ACC112 (cell line): ENCODE measurements at regions not wholly inside any gene's neighbourhood (a gene's known extent, or its start where the extent isn't known, plus 50 kb on each side); places are given as distances from the start of the nearest gene placed in this dataset.
"Not testable (repeated sequence)": the region's sequence is repeated elsewhere in the genome, so short reads cannot be mapped to it uniquely, and the experiment has no call there.

Source experiments
- H2AFZ ChIP-seq: fragments of 200-600 bp; sonication (generic); one replicate; pipeline ENCODE4 v1.6.0; 2017; ENCODE audit warnings: antibody characterized with exemption, low read length; ENCODE audit not compliant: unreplicated experiment
- H3K27ac ChIP-seq: fragments of 200-600 bp; sonication (generic); 2 replicates; pipeline ENCODE4 v1.5.1; 2014; ENCODE audit warnings: low read depth, mild to moderate bottlenecking, antibody characterized with exemption, low read length, moderate library complexity
- H3K27me3 ChIP-seq: fragments of 200-600 bp; sonication (generic); 2 replicates; pipeline ENCODE4 v1.6.1; 2014; ENCODE audit warnings: mild to moderate bottlenecking, antibody characterized with exemption, low read length, moderate library complexity, mixed read lengths; ENCODE audit not compliant: insufficient read depth
- H3K36me3 ChIP-seq: fragments of 200-600 bp; sonication (generic); 2 replicates; pipeline ENCODE4 v1.6.1; 2016; ENCODE audit warnings: mild to moderate bottlenecking, antibody characterized with exemption, low read length, moderate library complexity, mixed read lengths; ENCODE audit not compliant: insufficient read depth
- H3K4me1 ChIP-seq: fragments of 200-600 bp; sonication (generic); one replicate; pipeline ENCODE4 v1.6.1; 2016; ENCODE audit warnings: low read length, mixed read lengths; ENCODE audit not compliant: insufficient read depth, unreplicated experiment, control insufficient read depth
- H3K4me3 ChIP-seq: fragments of 200-600 bp; sonication (generic); 2 replicates; pipeline ENCODE4 v1.5.1; 2014; ENCODE audit warnings: mild to moderate bottlenecking, low read depth, low read length
- H3K79me2 ChIP-seq: fragments of 200-600 bp; sonication (generic); one replicate; pipeline ENCODE4 v1.6.0; 2016; ENCODE audit warnings: low read length; ENCODE audit not compliant: control insufficient read depth, unreplicated experiment, insufficient read depth

GRCh38 chr6:28785962-28786679, 137.7 kb downstream of the TRIM27 start:
- no peak overlapping the region for H2AFZ ChIP-seq
- no peaks in the 10 kb centered on the region for H3K79me2 ChIP-seq
- no peak overlapping the region for H3K4me3 ChIP-seq
- H3K27me3 ChIP-seq, result peaks cover 80% of the 10 kb centered on the region
- no peaks in the 10 kb centered on the region for H3K4me1 ChIP-seq
- H3K36me3 ChIP-seq, result no peaks in the 10 kb centered on the region
- H3K27ac ChIP-seq, result no peak overlapping the region

- H3K4me1 ChIP-seq, result no peaks in the 10 kb centered on the region
- H3K27ac ChIP-seq, result no peak overlapping the region
- H3K79me2 ChIP-seq, result no peaks in the 10 kb centered on the region
- H3K4me3 ChIP-seq, result peak overlapping the region; percentile 81
- H2AFZ ChIP-seq, result peak overlapping the region; percentile 32
- H3K36me3 ChIP-seq, result no peaks in the 10 kb centered on the region
- H3K27me3 ChIP-seq, result peaks cover 71% of the 10 kb centered on the region
Observed at GRCh38 chr6:28789553-28790083, 134.2 kb downstream of the TRIM27 start.

- H3K79me2 ChIP-seq, result no peaks in the 10 kb centered on the region
- H3K36me3 ChIP-seq, result no peaks in the 10 kb centered on the region
- peaks cover 68% of the 10 kb centered on the region for H3K27me3 ChIP-seq
- no peak overlapping the region for H2AFZ ChIP-seq
- H3K27ac ChIP-seq, result no peak overlapping the region
- no peak overlapping the region; the same call in 1 of the 2 replicates for H3K4me3 ChIP-seq
- no peaks in the 10 kb centered on the region for H3K4me1 ChIP-seq
Observed at GRCh38 chr6:28791002-28791383, 132.8 kb downstream of the TRIM27 start.

- Histone ChIP-seq H3K27me3 (peaks cover 35% of the 10 kb centered on the region), H3K27ac (no peak overlapping the region), H3K36me3 (no peaks in the 10 kb centered on the region), H3K79me2 (no peaks in the 10 kb centered on the region), H2AFZ (no peak overlapping the region), H3K4me3 (peak overlapping the region; percentile 73), H3K4me1 (no peaks in the 10 kb centered on the region)
Observed at GRCh38 chr6:28794175-28795002, 129.4 kb downstream of the TRIM27 start.

- H3K27ac ChIP-seq, H2AFZ ChIP-seq, H3K4me3 ChIP-seq, H3K4me1 ChIP-seq, H3K79me2 ChIP-seq, H3K36me3 ChIP-seq: not testable (repeated sequence)
- H3K27me3 ChIP-seq, result peaks cover 22% of the 10 kb centered on the region
Observed at GRCh38 chr6:28800647-28801046, 123.1 kb downstream of the TRIM27 start.

- H3K4me1 ChIP-seq, result no peaks in the 10 kb centered on the region
- no peaks in the 10 kb centered on the region for H3K36me3 ChIP-seq
- no peak overlapping the region for H3K27ac ChIP-seq
- H3K79me2 ChIP-seq, result no peaks in the 10 kb centered on the region
- H2AFZ ChIP-seq, result no peak overlapping the region
- H3K4me3 ChIP-seq, result peak overlapping the region; percentile 33
- peaks cover 30% of the 10 kb centered on the region for H3K27me3 ChIP-seq
Observed at GRCh38 chr6:28802417-28803336, 121.1 kb downstream of the TRIM27 start.

GRCh38 chr6:28803337-28803709, 120.5 kb downstream of the TRIM27 start:
- Histone ChIP-seq H2AFZ (no peak overlapping the region), H3K4me1 (no peaks in the 10 kb centered on the region), H3K27me3 (peaks cover 35% of the 10 kb centered on the region), H3K27ac (no peak overlapping the region), H3K79me2 (no peaks in the 10 kb centered on the region), H3K36me3 (no peaks in the 10 kb centered on the region), H3K4me3 (peak overlapping the region; percentile 33)

GRCh38 chr6:28807682-28808280, 116.0 kb downstream of the TRIM27 start:
- Histone ChIP-seq H3K4me3 (peak overlapping the region; percentile 72), H3K4me1 (no peaks in the 10 kb centered on the region), H2AFZ (no peak overlapping the region), H3K27ac (no peak overlapping the region), H3K79me2 (no peaks in the 10 kb centered on the region), H3K27me3 (peaks cover 76% of the 10 kb centered on the region), H3K36me3 (no peaks in the 10 kb centered on the region)

GRCh38 chr6:28808383-28808782, 115.4 kb downstream of the TRIM27 start:
- H3K27me3 ChIP-seq, result peaks cover 78% of the 10 kb centered on the region
- H3K4me1 ChIP-seq, result no peaks in the 10 kb centered on the region
- H2AFZ ChIP-seq, result peak overlapping the region; percentile 17
- H3K79me2 ChIP-seq, result no peaks in the 10 kb centered on the region
- H3K27ac ChIP-seq, result no peak overlapping the region
- H3K4me3 ChIP-seq, result peak overlapping the region; percentile 72
- no peaks in the 10 kb centered on the region for H3K36me3 ChIP-seq
